ENCODE measurements at regions not wholly inside any gene's neighbourhood (a gene's known extent, or its start where the extent isn't known, plus 50 kb on each side); places are given as distances from the start of the nearest gene placed in this dataset.

DNA sequence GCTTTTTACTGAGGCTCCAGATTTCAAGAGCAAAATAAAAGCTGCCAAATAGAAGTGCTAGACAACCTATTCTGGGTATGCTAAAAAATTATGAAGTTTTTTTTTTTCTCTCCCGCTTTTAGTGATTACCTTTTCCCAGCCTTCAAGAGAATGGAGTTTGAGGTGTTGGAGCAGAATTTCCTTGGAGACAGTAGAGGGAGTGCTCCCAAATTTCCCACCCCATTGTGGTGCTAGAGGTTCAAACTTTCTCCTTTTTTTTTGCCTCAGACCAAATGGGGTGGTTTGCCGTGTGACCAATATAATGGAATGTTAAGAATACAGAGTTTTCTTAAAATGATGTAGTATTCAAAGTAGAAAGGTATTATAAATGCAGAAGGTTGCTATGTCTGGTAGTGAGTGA, 244.2 kb upstream of the RIOK2 start:
- H3K9me3 ChIP-seq: no peaks in the 10 kb centered on the region
- ATAC-seq (no peak), DNase-seq (no peak)
- H3K4me1 ChIP-seq: no peaks in the 10 kb centered on the region
- H3K27ac ChIP-seq: no peak overlapping the region
- TF ChIP-seq, protein P1, sequence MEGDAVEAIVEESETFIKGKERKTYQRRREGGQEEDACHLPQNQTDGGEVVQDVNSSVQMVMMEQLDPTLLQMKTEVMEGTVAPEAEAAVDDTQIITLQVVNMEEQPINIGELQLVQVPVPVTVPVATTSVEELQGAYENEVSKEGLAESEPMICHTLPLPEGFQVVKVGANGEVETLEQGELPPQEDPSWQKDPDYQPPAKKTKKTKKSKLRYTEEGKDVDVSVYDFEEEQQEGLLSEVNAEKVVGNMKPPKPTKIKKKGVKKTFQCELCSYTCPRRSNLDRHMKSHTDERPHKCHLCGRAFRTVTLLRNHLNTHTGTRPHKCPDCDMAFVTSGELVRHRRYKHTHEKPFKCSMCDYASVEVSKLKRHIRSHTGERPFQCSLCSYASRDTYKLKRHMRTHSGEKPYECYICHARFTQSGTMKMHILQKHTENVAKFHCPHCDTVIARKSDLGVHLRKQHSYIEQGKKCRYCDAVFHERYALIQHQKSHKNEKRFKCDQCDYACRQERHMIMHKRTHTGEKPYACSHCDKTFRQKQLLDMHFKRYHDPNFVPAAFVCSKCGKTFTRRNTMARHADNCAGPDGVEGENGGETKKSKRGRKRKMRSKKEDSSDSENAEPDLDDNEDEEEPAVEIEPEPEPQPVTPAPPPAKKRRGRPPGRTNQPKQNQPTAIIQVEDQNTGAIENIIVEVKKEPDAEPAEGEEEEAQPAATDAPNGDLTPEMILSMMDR (IDR thresholded peaks at IDR 0.05): no peak
- intact Hi-C loops (cut with DNase I): no loop called here
- H3K36me3 ChIP-seq: no peaks in the 10 kb centered on the region
- H3K27me3 ChIP-seq (ENCODE audit: low read depth): no peaks in the 10 kb centered on the region
- H3K4me3 ChIP-seq: no peak overlapping the region

DNA sequence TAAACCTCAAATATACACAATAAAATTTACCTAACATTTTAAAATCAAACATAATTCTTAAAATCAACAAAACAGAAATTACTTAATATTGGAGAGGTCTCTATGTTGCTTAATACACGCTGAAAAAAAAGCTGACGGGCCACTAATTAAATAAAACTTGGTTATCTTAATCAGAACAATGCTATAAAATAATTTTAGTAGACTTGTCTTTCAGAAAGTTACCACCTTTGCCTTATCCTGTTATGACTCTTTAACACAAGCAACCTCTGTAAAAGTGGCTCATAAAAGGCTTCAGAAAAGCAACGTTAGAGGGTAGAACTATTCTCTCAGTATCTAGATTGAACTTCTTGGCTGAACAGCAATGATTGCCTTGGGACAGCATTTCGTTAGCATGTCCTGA, 251.0 kb upstream of the RIOK2 start:
- no peaks in the 10 kb centered on the region for H3K4me1 ChIP-seq
- H3K9me3 ChIP-seq: no peaks in the 10 kb centered on the region
- no peaks in the 10 kb centered on the region for H3K36me3 ChIP-seq
- ATAC-seq (no peak), DNase-seq (no peak)
- no peaks in the 10 kb centered on the region for H3K27me3 ChIP-seq (ENCODE audit: low read depth)
- no peak overlapping the region for H3K4me3 ChIP-seq
- H3K27ac ChIP-seq: no peak overlapping the region
- TF ChIP-seq, protein P1 (IDR thresholded peaks at IDR 0.05): no peak
- intact Hi-C loops (cut with DNase I): no loop called here

DNA sequence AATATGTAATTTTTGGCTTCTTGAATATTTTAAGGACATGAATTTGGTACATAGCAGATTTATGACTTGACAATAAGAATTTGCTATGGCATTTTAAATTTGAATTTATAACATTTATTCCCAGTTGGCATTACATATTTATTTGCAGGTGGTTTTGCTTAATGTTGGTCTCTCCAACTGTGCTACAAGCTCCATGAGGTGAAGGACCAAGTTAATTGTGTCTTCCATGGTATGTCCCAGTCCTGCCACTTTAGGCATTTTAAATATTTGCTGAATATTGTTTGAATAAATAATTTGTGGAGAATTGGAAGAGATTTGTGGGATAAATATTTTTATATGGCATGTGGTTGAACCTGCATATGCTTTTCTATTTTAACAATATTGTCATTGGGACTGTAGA, 253.4 kb upstream of the RIOK2 start:
- no peak for DNase-seq
- Histone ChIP-seq H3K27ac (no peak overlapping the region), H3K9me3 (no peaks in the 10 kb centered on the region), H3K4me1 (no peaks in the 10 kb centered on the region), H3K4me3 (no peak overlapping the region), H3K36me3 (no peaks in the 10 kb centered on the region), H3K27me3 (ENCODE audit: low read depth) (no peaks in the 10 kb centered on the region)
- TF ChIP-seq, protein P1 (IDR thresholded peaks at IDR 0.05): no peak
- intact Hi-C loops (cut with DNase I): no loop called here
- no peak for ATAC-seq

DNA sequence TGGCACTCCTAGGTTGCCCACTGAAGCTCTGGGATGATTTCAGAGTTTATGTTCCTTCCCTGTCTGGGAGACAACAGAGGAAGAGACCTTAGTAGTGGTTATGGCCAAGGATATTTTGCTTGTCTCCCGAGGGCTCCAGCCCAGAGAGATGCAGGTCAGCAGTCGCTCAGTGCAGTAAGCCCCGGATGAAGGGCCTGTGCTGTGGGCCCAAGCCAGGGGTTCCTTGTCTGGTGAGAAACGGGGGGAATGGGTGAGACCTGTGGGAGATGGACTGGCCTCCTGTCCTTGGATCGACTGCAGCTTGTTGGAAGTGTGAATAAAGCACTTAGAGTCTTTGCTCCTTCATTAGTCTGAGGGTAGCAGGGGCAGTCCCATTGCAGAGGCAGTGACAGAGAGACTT, 260.7 kb upstream of the RIOK2 start:
- intact Hi-C loops (cut with DNase I): no loop called here
- Histone ChIP-seq H3K36me3 (no peaks in the 10 kb centered on the region), H3K9me3 (peaks cover 9% of the 10 kb centered on the region), H3K27me3 (ENCODE audit: low read depth) (no peaks in the 10 kb centered on the region), H3K4me3 (no peak overlapping the region), H3K27ac (no peak overlapping the region), H3K4me1 (no peaks in the 10 kb centered on the region)
- no peak for ATAC-seq
- TF ChIP-seq, protein P1 (IDR thresholded peaks at IDR 0.05): no peak
- DNase-seq: no peak

DNA sequence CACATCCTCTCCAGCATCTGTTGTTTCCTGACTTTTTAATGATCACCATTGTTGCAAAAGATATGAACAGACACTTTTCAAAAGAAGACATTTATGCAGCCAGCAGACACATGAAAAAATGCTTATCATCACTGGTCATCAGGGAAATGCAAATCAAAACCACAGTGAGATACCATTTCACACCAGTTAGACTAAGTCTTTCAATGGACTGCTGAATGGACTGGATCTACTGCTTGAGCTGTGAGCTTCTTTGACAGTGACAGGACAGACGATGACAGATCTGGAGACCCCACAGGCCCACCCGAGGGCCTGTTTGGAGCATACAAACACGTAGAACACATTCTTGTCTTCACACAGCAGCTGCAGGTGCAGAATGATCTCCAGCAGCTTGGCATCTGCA, 266.1 kb upstream of the RIOK2 start:
- Histone ChIP-seq H3K36me3 (no peaks in the 10 kb centered on the region), H3K9me3 (no peaks in the 10 kb centered on the region), H3K4me3 (no peak overlapping the region), H3K27ac (no peak overlapping the region), H3K4me1 (no peaks in the 10 kb centered on the region), H3K27me3 (ENCODE audit: low read depth) (no peaks in the 10 kb centered on the region)
- ATAC-seq: no peak
- TF ChIP-seq, protein P1 (IDR thresholded peaks at IDR 0.05): no peak
- DNase-seq: no peak
- intact Hi-C loops (cut with DNase I): no loop called here

DNA sequence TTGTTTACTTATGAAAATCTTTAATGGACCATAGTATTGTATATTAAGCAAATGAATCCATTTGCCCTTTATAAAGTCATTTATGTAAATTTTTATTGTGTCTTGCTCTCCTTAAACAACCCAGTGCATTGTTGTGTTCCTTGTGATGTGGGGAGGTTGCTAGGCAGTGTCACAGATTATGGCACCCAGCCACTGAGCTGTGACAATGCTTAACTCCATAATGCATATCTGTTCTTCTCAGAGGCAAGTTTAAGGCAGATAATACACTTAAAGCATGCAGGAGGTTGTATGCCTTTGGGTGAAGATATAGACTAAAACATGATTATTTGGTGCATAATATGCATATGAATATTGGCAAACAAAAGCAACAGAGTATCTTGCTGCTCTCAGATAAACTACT, 269.6 kb upstream of the RIOK2 start:
- ATAC-seq: no peak
- Histone ChIP-seq H3K36me3 (no peaks in the 10 kb centered on the region), H3K9me3 (no peaks in the 10 kb centered on the region), H3K4me1 (no peaks in the 10 kb centered on the region), H3K27ac (no peak overlapping the region), H3K27me3 (ENCODE audit: low read depth) (no peaks in the 10 kb centered on the region), H3K4me3 (no peak overlapping the region)
- TF ChIP-seq, protein P1 (IDR thresholded peaks at IDR 0.05): no peak
- intact Hi-C loops (cut with DNase I): no loop called here
- DNase-seq: no peak

Data from lower lobe of right lung (tissue), 2 donors.